Keratinocyte (primary cell): ENCODE measurements at regions not wholly inside any gene's neighbourhood (a gene's known extent, or its start where the extent isn't known, plus 50 kb on each side); places are given as distances from the start of the nearest gene placed in this dataset.

ENCODE experiments used
- DNase-seq: peaks from one replicate; pipeline ENCODE4 v3.0.0-alpha.2; 2011; ENCODE audit warnings: low read depth, missing footprints, low spot score
- FAIRE-seq: peaks from 2 replicates; lab custom pipeline; 2011; peaks lifted over from hg19 to GRCh38; lab: Jason Lieb, UNC
- H2AFZ ChIP-seq: 2 replicates; pipeline ENCODE4 v1.6.0; 2012; ENCODE audit warnings: low read length, control low read depth, inconsistent platforms; ENCODE audit not compliant: control insufficient read depth
- H3K27ac ChIP-seq: 2 replicates; pipeline ENCODE4 v1.5.1; 2011; ENCODE audit warnings: low read length; ENCODE audit not compliant: control insufficient read depth, insufficient read depth
- H3K27me3 ChIP-seq: 3 replicates; pipeline ENCODE4 v1.6.0; 2011; ENCODE audit warnings: low read length; ENCODE audit not compliant: control insufficient read depth, insufficient read depth; ENCODE audit errors: extremely low read depth
- H3K36me3 ChIP-seq, 2 experiments: 2 replicates in 1 of 2; 3 replicates in 1 of 2; pipeline ENCODE4 v1.5.1; 2011; ENCODE audit warnings: low read length in 2 of 2, mild to moderate bottlenecking in 1 of 2; ENCODE audit not compliant: control insufficient read depth in 2 of 2, insufficient read depth in 2 of 2; ENCODE audit errors: extremely low read depth in 1 of 2
- H3K4me1 ChIP-seq: 3 replicates; pipeline ENCODE4 v1.5.1; 2011; ENCODE audit warnings: low read length; ENCODE audit not compliant: control insufficient read depth, insufficient read depth; ENCODE audit errors: extremely low read depth
- H3K4me2 ChIP-seq: 3 replicates; pipeline ENCODE4 v1.6.0; 2011; ENCODE audit warnings: low read depth, low read length; ENCODE audit not compliant: control insufficient read depth, insufficient read depth; ENCODE audit errors: extremely low read depth
- H3K4me3 ChIP-seq, 3 experiments: fragments of 200-600 bp in 1 of 3; sonication (generic) in 1 of 3; 2 replicates in 2 of 3; 3 replicates in 1 of 3; pipeline ENCODE4 v1.5.1; 2011 to 2016; ENCODE audit warnings: low read length in 3 of 3, mild to moderate bottlenecking in 3 of 3, control low read depth in 2 of 3, inconsistent platforms in 1 of 3, low read depth in 1 of 3, mixed read lengths in 1 of 3, mixed run types in 1 of 3, moderate library complexity in 1 of 3; ENCODE audit not compliant: control insufficient read depth in 2 of 3, insufficient read depth in 2 of 3; ENCODE audit errors: extremely low read depth in 1 of 3
- H3K79me2 ChIP-seq: 2 replicates; pipeline ENCODE4 v1.6.0; 2012; ENCODE audit warnings: low read length; ENCODE audit not compliant: control insufficient read depth, insufficient read depth
- H3K9ac ChIP-seq: 3 replicates; pipeline ENCODE4 v1.6.0; 2011; ENCODE audit warnings: low read length; ENCODE audit not compliant: control insufficient read depth, insufficient read depth; ENCODE audit errors: extremely low read depth
- H3K9me1 ChIP-seq: 3 replicates; pipeline ENCODE4 v1.6.0; 2011; ENCODE audit warnings: low read length; ENCODE audit not compliant: control insufficient read depth, insufficient read depth; ENCODE audit errors: extremely low read depth
- H3K9me3 ChIP-seq: 2 replicates; pipeline ENCODE4 v1.5.1; 2012; ENCODE audit warnings: low read depth, low read length; ENCODE audit not compliant: control insufficient read depth
- H4K20me1 ChIP-seq: 3 replicates; pipeline ENCODE4 v1.6.0; 2011; ENCODE audit warnings: low read length; ENCODE audit not compliant: control insufficient read depth, insufficient read depth; ENCODE audit errors: extremely low read depth
- EZH2 ChIP-seq: IDR thresholded peaks from one replicate; pipeline ENCODE4 v1.6.1; 2012; ENCODE audit warnings: inconsistent platforms, mild to moderate bottlenecking, low read length, moderate library complexity
- dilution Hi-C: fragments of 300-500 bp; cut with MboI; formaldehyde crosslinking; loops from one replicate; pipeline ENCODE4 v1.7.0; 2020; ENCODE audit warnings: low sequenced_read_pairs; ENCODE audit not compliant: extremely low pct_ligation_motif_present
- TF ChIP-seq, protein P1 (sequence below), 3 experiments: IDR thresholded peaks in 1 of 3; conservative IDR thresholded peaks in 1 of 3; optimal IDR thresholded peaks in 1 of 3; 2 replicates in 2 of 3; 3 replicates in 1 of 3; pipeline versions ENCODE3 to v1.5.1; 2011; ENCODE audit warnings: low read length in 3 of 3, mild to moderate bottlenecking in 3 of 3, moderate library complexity in 2 of 3, control low read depth in 1 of 3, inconsistent platforms in 1 of 3; ENCODE audit not compliant: insufficient read depth in 2 of 3; ENCODE audit errors: extremely low read depth in 1 of 3

DNA sequence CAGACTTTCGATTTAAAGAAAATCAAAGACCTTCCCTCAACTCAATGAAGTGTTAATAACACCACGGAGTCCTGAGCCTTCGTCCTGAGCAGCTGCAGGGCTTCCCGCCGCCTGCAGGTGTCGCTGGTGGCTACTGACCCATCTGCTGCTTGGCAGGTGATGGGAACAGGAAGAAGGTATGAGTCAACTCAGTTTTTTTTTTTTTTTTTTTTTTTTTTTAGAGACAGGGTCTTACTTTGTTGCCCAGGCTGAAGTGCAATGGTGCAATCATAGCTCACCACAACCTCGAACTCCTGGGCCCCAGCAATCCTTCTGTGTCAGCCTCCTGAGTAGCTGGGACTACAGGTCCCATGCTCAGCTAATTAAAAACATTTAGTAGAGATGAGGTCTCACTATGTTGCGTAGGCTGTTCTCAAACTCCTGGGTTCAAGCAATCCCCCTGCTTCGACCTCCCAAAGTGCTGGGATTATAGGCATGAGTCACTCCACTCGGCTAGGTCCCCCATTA is 185.7 kb upstream of the IL12B start:
- Histone ChIP-seq H3K27ac (no peak overlapping the region), H3K4me1 (no peaks in the 10 kb centered on the region), H4K20me1 (no peaks in the 10 kb centered on the region), H3K9me3 (no peaks in the 10 kb centered on the region), H3K27me3 (no peaks in the 10 kb centered on the region), H2AFZ (no peak overlapping the region), H3K4me2 (no peak overlapping the region), H3K9ac (no peak overlapping the region), H3K79me2 (no peaks in the 10 kb centered on the region), H3K36me3 (no peaks in the 10 kb centered on the region), H3K4me3 (no peak overlapping the region), H3K9me1 (no peaks in the 10 kb centered on the region)
- no peak for TF ChIP-seq EZH2
- TF ChIP-seq, protein P1, sequence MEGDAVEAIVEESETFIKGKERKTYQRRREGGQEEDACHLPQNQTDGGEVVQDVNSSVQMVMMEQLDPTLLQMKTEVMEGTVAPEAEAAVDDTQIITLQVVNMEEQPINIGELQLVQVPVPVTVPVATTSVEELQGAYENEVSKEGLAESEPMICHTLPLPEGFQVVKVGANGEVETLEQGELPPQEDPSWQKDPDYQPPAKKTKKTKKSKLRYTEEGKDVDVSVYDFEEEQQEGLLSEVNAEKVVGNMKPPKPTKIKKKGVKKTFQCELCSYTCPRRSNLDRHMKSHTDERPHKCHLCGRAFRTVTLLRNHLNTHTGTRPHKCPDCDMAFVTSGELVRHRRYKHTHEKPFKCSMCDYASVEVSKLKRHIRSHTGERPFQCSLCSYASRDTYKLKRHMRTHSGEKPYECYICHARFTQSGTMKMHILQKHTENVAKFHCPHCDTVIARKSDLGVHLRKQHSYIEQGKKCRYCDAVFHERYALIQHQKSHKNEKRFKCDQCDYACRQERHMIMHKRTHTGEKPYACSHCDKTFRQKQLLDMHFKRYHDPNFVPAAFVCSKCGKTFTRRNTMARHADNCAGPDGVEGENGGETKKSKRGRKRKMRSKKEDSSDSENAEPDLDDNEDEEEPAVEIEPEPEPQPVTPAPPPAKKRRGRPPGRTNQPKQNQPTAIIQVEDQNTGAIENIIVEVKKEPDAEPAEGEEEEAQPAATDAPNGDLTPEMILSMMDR (optimal IDR thresholded peaks at IDR 0.05 in 1 of 3, IDR thresholded peaks at IDR 0.05 in 1 of 3, conservative IDR thresholded peaks at IDR 0.05 in 1 of 3; ENCODE audit: extremely low read depth in 1 of 3, insufficient read depth in 2 of 3, low read length in 3 of 3): peak; percentile 93 to 97 (median 94)
- DNase-seq (peak; percentile 19), FAIRE-seq (peak; percentile 62)
- dilution Hi-C loops: no loop called here

DNA sequence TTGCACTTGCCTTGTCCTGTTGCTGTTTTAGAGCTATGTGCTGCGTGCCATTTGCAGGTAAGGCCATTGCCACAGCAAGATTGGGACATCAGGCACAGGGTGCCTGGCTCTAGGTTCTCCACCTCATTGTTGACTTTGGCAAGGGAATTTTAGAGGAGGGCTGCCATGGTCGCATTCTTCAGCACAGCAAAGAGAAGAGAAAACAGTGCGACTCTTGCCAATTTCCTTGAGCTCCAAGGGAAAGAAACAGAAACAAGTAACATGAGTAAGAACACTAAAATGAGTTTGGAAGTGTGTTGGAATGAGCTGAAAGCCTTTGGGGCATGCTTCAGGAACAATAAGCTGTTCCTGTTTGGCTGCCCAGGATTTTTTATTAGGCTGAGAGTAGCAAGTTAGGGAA is 188.1 kb upstream of the IL12B start:
- H3K4me2 ChIP-seq: no peak overlapping the region
- no peak for DNase-seq
- dilution Hi-C loops: no loop called here

More for the DNA sequence above, 188.1 kb upstream of the IL12B start:
- H4K20me1 ChIP-seq: no peaks in the 10 kb centered on the region
- no peak for FAIRE-seq
- H3K9ac ChIP-seq: no peak overlapping the region
- no peaks in the 10 kb centered on the region for H3K27me3 ChIP-seq
- H3K9me3 ChIP-seq: no peaks in the 10 kb centered on the region
- H3K27ac ChIP-seq: no peak overlapping the region
- no peak overlapping the region for H2AFZ ChIP-seq
- TF ChIP-seq, protein P1 (optimal IDR thresholded peaks at IDR 0.05 in 1 of 3, IDR thresholded peaks at IDR 0.05 in 1 of 3, conservative IDR thresholded peaks at IDR 0.05 in 1 of 3; ENCODE audit: extremely low read depth in 1 of 3, insufficient read depth in 2 of 3, low read length in 3 of 3): no peak
- TF ChIP-seq EZH2: no peak
- no peaks in the 10 kb centered on the region for H3K4me1 ChIP-seq
- H3K36me3 ChIP-seq: no peaks in the 10 kb centered on the region
- H3K4me3 ChIP-seq: no peak overlapping the region
- no peaks in the 10 kb centered on the region for H3K79me2 ChIP-seq
- H3K9me1 ChIP-seq: no peaks in the 10 kb centered on the region
